Head of caudate nucleus (tissue), 42 donors: ENCODE measurements at regions not wholly inside any gene's neighbourhood (a gene's known extent, or its start where the extent isn't known, plus 50 kb on each side); places are given as distances from the start of the nearest gene placed in this dataset.

Experiments
- DNase-seq, 42 donors: peaks; one replicate each; pipeline versions ENCODE4 v3.0.0 to v3.0.0-alpha.2; 2020 to 2021; ENCODE audit warnings: mixed read lengths in 7 of 42
- intact Hi-C: fragments of 100-400 bp; cut with DNase I; formaldehyde crosslinking; loops from one replicate; pipeline ENCODE4 v1.15.0; 2022

- intact Hi-C loops, result no loop called here
- peak in 1 of 42 donors; percentile 3 for DNase-seq
Measured at GRCh38 chr2:4020153-4020552, 316.8 kb downstream of the DCDC2C start.

- intact Hi-C loops, result no loop called here
- DNase-seq, result peak in 2 of 42 donors; percentile 15 to 37
Measured at GRCh38 chr2:4020649-4021048, 317.3 kb downstream of the DCDC2C start.

- intact Hi-C loops, result no loop called here
- DNase-seq, result peak in 2 of 42 donors; percentile 30 to 37
Measured at GRCh38 chr2:4024605-4025004, 321.2 kb downstream of the DCDC2C start.

DNA sequence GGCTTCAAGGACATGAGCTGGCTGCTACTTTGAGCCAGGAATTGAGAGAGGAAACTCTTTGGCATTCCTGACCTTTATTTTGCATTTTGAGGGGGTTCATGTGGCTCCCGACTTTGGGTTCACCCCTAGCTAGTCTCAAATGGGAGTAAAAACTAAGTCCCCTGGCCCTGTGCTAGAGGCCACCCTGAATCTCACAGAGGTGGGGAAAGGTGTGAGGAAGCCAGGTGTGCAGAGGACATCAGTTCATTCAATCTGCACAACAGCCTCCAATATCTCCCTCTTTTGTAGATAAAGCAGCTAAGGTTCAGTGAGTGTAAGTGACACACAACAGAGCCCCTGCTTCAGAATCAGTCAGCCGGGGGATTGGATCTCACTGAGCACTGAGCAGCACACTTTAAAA is 325.7 kb downstream of the DCDC2C start:
- peak in 1 of 42 donors; percentile 24 for DNase-seq
- intact Hi-C loops, result no loop called here

DNA sequence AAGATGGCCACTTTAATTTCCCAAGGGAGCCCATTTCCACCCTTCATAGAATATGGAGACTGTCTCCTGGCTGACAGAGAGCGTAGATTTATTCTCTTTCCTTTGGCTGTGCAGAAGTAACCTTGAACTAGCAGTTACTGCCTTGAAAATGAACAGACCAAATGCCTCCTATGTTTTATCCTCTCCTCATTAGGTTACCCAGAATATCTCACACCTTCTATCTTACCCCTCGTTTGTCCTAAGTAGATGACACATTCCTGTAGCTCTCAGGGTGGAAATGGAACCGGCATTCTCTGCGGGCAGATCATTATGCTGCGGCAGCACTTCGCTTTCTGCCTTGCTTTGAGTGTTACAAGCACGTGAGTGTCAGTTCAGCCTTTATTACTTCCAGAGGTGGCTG is 336.5 kb downstream of the DCDC2C start:
- intact Hi-C loops, result no loop called here
- peak in 1 of 42 donors; percentile 3 for DNase-seq

DNA sequence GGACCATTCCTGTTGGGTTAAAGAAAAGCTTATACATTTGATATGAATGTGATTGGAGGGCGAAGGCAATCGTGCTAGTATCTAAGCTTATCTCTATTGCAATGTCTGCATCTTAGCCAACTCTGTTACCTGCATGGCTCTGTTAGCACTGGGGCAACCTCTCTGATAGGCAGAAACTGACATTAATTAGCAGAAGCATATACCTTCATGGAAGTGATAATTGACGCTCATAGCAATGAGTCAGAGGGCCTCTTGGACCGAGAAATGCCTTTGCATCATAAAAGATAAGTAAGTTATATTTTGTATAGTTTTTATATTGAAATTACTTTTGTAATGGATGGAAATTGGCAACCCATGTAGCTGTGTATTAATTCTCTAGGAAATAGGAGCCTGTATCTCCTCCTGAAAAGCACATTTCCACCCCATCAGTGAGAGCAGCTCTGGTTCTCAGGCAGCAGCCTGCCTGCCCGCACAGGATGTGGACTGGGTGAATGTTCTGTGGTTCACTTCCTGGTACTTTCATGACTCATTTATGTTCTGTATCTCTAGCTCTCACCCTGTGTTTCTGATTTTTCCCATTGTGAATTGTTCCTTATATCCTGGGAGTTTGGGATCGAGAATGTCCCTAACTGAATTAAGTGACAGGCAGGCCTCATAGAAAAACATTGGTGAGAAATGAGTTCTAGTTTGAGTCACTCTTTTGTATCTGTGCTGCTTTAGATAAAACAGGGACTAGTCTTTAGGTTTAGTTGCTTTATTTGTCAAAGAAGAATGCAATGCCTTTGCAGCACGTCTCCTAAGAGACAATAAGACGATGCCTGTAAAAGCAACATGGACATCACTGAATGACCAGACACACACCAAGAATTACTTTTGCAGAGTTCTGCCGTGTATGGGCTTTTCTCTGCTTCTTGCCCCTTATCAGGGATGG is 344.9 kb downstream of the DCDC2C start:
- intact Hi-C loops, result no loop called here
- DNase-seq, result no peak

DNA sequence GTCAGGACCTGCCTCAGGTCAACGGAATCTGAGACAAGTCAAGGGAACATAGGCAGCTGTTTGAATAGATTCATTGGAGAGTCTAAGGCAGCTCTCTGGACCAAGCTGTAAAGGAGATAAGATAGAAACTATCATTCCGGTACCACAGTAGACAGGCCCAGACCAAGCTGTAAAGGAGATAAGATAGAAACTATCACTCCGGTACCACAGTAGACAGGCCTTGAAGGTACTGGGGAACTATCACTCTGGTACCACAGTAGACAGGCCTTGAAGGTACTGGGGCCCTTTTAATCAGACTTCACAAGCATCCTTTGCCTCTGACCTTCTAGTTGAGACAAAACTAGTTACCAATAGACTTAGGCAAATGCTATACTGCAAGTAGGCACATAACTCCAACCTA is 346.1 kb downstream of the DCDC2C start:
- intact Hi-C loops, result no loop called here
- DNase-seq, result no peak

- DNase-seq, result no peak
- intact Hi-C loops, result no loop called here
Measured at GRCh38 chr2:4053769-4054493, 350.6 kb downstream of the DCDC2C start.

DNA sequence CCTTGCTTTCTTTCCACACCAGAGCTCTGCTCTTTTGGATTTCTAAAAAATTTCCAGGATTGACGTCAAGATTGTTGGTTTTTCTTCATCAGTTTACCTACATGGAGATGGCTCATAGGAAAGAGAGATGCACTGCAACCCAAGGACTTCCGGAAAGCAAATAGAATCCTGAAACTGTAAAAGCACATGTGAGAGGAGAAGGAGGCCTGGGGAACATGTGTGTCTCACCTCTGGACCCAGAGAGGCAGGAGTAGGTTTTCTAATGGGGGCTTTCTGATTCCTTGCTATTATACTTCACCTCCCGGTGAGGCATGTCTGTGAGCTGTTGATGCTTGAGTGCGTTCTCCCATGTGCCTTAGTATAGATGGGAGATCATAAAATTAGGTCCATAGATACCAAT is 362.8 kb downstream of the DCDC2C start:
- intact Hi-C loops, result no loop called here
- DNase-seq, result no peak

- intact Hi-C loops, result no loop called here
- DNase-seq, result no peak
Measured at GRCh38 chr2:4073026-4073569, 369.7 kb downstream of the DCDC2C start.

GRCh38 chr2:4077017-4077416 is 373.6 kb downstream of the DCDC2C start:
- intact Hi-C loops, result no loop called here
- DNase-seq, result no peak

- no peak for DNase-seq
- intact Hi-C loops, result no loop called here
Measured at GRCh38 chr2:4085186-4085585, 381.8 kb downstream of the DCDC2C start.

- no peak for DNase-seq
- intact Hi-C loops, result no loop called here
Measured at GRCh38 chr2:4090668-4091630, 387.6 kb downstream of the DCDC2C start.

GRCh38 chr2:4091869-4092268 is 388.5 kb downstream of the DCDC2C start:
- no peak for DNase-seq
- intact Hi-C loops, result no loop called here

- intact Hi-C loops, result no loop called here
- no peak for DNase-seq
Measured at GRCh38 chr2:4094743-4095142, 391.4 kb downstream of the DCDC2C start.

GRCh38 chr2:4096978-4097766 is 393.8 kb downstream of the DCDC2C start:
- intact Hi-C loops, result no loop called here
- no peak for DNase-seq

DNA sequence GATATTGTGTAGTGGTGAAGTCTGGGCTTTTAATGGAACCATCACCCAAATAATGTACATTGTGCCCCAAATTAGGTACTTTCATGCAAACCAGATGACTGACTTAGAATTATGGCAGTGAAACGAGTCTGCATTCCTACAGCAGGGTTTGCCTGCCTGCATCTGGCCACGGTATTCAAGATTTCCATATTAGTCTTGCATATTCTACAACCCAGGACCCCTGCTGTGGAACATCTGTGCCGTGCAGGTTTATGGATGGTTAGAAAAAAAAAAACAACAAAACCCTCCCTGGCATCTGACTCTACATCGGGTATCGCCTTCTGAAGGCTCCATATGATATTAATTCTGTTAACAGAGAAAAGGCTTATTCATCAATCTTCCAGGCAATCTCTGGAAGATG is 394.8 kb downstream of the DCDC2C start:
- intact Hi-C loops, result no loop called here
- no peak for DNase-seq

DNA sequence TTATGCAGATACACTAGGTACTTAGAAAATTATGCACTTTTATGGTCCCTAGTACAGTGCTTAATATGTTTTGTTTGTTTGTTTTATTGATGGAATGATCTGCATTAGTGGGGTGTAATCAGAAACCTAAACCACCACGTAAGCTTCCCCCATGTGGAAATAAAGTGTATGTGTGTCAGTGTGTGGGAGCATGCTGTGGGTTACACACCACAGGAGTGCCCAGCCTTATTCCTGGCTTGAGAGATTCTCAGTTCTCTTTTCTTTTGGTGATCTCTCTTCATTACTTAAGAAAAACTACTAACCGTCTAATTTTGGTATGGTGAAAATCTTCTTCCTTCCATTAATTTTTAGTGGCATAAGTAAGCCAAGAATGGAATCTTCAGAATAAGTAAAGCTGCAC is 398.6 kb downstream of the DCDC2C start:
- intact Hi-C loops, result no loop called here
- no peak for DNase-seq
